ENCODE measurements at regions not wholly inside any gene's neighbourhood (a gene's known extent, or its start where the extent isn't known, plus 50 kb on each side); places are given as distances from the start of the nearest gene placed in this dataset.

- no peak for TF ChIP-seq CTCF (IDR thresholded peaks at IDR 0.05; ENCODE audit: unreplicated experiment)
- no peak overlapping the region for H3K27ac Mint-ChIP-seq (ENCODE audit: low read depth, unreplicated experiment)
- intact Hi-C loops (cut with micrococcal nuclease), result no loop called here
- DNase-seq (ENCODE audit: unreplicated experiment), result no peak
- CTCF ChIA-PET, result interaction anchor here (0.9 kb wide), 1 partner anchor 91 kb away, joined by 5 read pairs; no protein-coding TSS in a partner anchor
- no peak overlapping the region for H3K4me3 Mint-ChIP-seq (ENCODE audit: unreplicated experiment)
- H3K9me3 Mint-ChIP-seq (ENCODE audit: unreplicated experiment), result no peaks in the 10 kb centered on the region
- POLR2A ChIA-PET, result interaction anchor here (0.8 to 1.4 kb wide), 6 partner anchors 11 to 164 kb away, joined by 3 to 7 read pairs (median 3); partner anchors contain the start of gene MBNL2
- H3K27me3 Mint-ChIP-seq (ENCODE audit: insufficient read depth, unreplicated experiment), result no peaks in the 10 kb centered on the region
- H3K4me1 Mint-ChIP-seq (ENCODE audit: insufficient read depth, unreplicated experiment), result peaks cover 40% of the 10 kb centered on the region
- no TSS peak for BruUV-seq (replicated peaks)
- no peaks in the 10 kb centered on the region for H3K36me3 Mint-ChIP-seq (ENCODE audit: insufficient read depth, unreplicated experiment)
Measured at GRCh38 chr13:97120976-97121375, 101.2 kb upstream of the MBNL2 start.

- BruUV-seq (replicated peaks), result no TSS peak
- no peak overlapping the region for H3K4me3 Mint-ChIP-seq (ENCODE audit: unreplicated experiment)
- ChIA-PET POLR2A (no interaction called here), CTCF (no interaction called here)
- DNase-seq (ENCODE audit: unreplicated experiment), result no peak
- no peaks in the 10 kb centered on the region for H3K27me3 Mint-ChIP-seq (ENCODE audit: insufficient read depth, unreplicated experiment)
- intact Hi-C loops (cut with micrococcal nuclease), result no loop called here
- TF ChIP-seq CTCF (IDR thresholded peaks at IDR 0.05; ENCODE audit: unreplicated experiment), result no peak
- no peaks in the 10 kb centered on the region for H3K9me3 Mint-ChIP-seq (ENCODE audit: unreplicated experiment)
- H3K27ac Mint-ChIP-seq (ENCODE audit: low read depth, unreplicated experiment), result peak overlapping the region; percentile 64
- peaks cover 45% of the 10 kb centered on the region for H3K4me1 Mint-ChIP-seq (ENCODE audit: insufficient read depth, unreplicated experiment)
- no peaks in the 10 kb centered on the region for H3K36me3 Mint-ChIP-seq (ENCODE audit: insufficient read depth, unreplicated experiment)
Measured at GRCh38 chr13:97121894-97122293, 100.2 kb upstream of the MBNL2 start.

- ChIA-PET POLR2A (interaction anchor here (0.9 to 1.6 kb wide), 4 partner anchors 19 to 263 kb away, joined by 3 to 5 read pairs (median 4); partner anchors contain the start of gene MBNL2), CTCF (interaction anchor here (0.7 to 5.4 kb wide), 7 partner anchors 12 to 133 kb away, joined by 3 to 77 read pairs (median 3); partner anchors contain the start of gene MBNL2)
- Mint-ChIP-seq H3K4me3 (ENCODE audit: unreplicated experiment) (no peak overlapping the region), H3K4me1 (ENCODE audit: insufficient read depth, unreplicated experiment) (peaks cover 45% of the 10 kb centered on the region), H3K9me3 (ENCODE audit: unreplicated experiment) (no peaks in the 10 kb centered on the region), H3K27me3 (ENCODE audit: insufficient read depth, unreplicated experiment) (no peaks in the 10 kb centered on the region), H3K36me3 (ENCODE audit: insufficient read depth, unreplicated experiment) (no peaks in the 10 kb centered on the region), H3K27ac (ENCODE audit: low read depth, unreplicated experiment) (no peak overlapping the region)
- TF ChIP-seq CTCF (IDR thresholded peaks at IDR 0.05; ENCODE audit: unreplicated experiment), result no peak
- BruUV-seq (replicated peaks), result no TSS peak
- peak; percentile 84 for DNase-seq (ENCODE audit: unreplicated experiment)
- intact Hi-C loops (cut with micrococcal nuclease), result no loop called here
Measured at GRCh38 chr13:97122381-97122996, 99.6 kb upstream of the MBNL2 start.

- no peak for TF ChIP-seq CTCF (IDR thresholded peaks at IDR 0.05; ENCODE audit: unreplicated experiment)
- H3K27me3 Mint-ChIP-seq (ENCODE audit: insufficient read depth, unreplicated experiment), result no peaks in the 10 kb centered on the region
- no peaks in the 10 kb centered on the region for H3K36me3 Mint-ChIP-seq (ENCODE audit: insufficient read depth, unreplicated experiment)
- H3K4me1 Mint-ChIP-seq (ENCODE audit: insufficient read depth, unreplicated experiment), result peaks cover 45% of the 10 kb centered on the region
- ChIA-PET CTCF (interaction anchor here (0.5 to 5.4 kb wide), 18 partner anchors 9 to 1290 kb away, joined by 3 to 77 read pairs (median 4); no protein-coding TSS in a partner anchor), POLR2A (interaction anchor here (0.8 to 3.7 kb wide), 6 partner anchors 14 to 674 kb away, joined by 3 to 58 read pairs (median 6); partner anchors contain the start of gene MBNL2)
- no peaks in the 10 kb centered on the region for H3K9me3 Mint-ChIP-seq (ENCODE audit: unreplicated experiment)
- BruUV-seq (replicated peaks), result no TSS peak
- H3K4me3 Mint-ChIP-seq (ENCODE audit: unreplicated experiment), result no peak overlapping the region
- no peak overlapping the region for H3K27ac Mint-ChIP-seq (ENCODE audit: low read depth, unreplicated experiment)
- DNase-seq (ENCODE audit: unreplicated experiment), result no peak
- intact Hi-C loops (cut with micrococcal nuclease), result no loop called here
Measured at GRCh38 chr13:97124206-97124605, 97.9 kb upstream of the MBNL2 start.
